Right lobe of liver (tissue), 4 donors: ENCODE measurements at regions not wholly inside any gene's neighbourhood (a gene's known extent, or its start where the extent isn't known, plus 50 kb on each side); places are given as distances from the start of the nearest gene placed in this dataset.

ENCODE experiments used
- CTCF ChIP-seq, 4 donors: fragments of 200-600 bp in 3 of 4; fragments of 450-650 bp in 1 of 4; IDR thresholded peaks; one replicate each; pipeline versions ENCODE4 v1.5.1 to v1.8.0; 2016 to 2022; ENCODE audit warnings: antibody characterized with exemption in 4 of 4, mild to moderate bottlenecking in 2 of 4
- POLR2A ChIP-seq: fragments of 450-650 bp; IDR thresholded peaks from one replicate; pipeline ENCODE4 v1.6.1; 2017; ENCODE audit warnings: antibody characterized with exemption, mild to moderate bottlenecking
- donor health status: DM: no; HTN: no; CAD: no.
- donor health status: DM: no; HTN: no; CAD: no.
- donor health status: DM: no; HTN: yes; CAD: no.

- TF ChIP-seq POLR2A: no peak
- TF ChIP-seq CTCF (IDR thresholded peaks at IDR 0.05): no peak
These were observed 163.4 kb upstream of the CD180 start for GRCh38 chr5:67360047-67360446.
